Hepatocyte (in vitro differentiated cells): ENCODE measurements at regions not wholly inside any gene's neighbourhood (a gene's known extent, or its start where the extent isn't known, plus 50 kb on each side); places are given as distances from the start of the nearest gene placed in this dataset.

Experiments used
- DNase-seq: peaks from one replicate; pipeline ENCODE4 v3.0.0-alpha.2; 2016; ENCODE audit warnings: low spot score
- H2AFZ ChIP-seq: fragments of 200-600 bp; sonication (generic); 2 replicates; pipeline ENCODE4 v1.6.0; 2016; ENCODE audit warnings: antibody characterized with exemption, mild to moderate bottlenecking
- H3K27ac ChIP-seq: fragments of 200-600 bp; sonication (generic); 2 replicates; pipeline ENCODE4 v1.5.1; 2016; ENCODE audit warnings: mild to moderate bottlenecking
- H3K27me3 ChIP-seq: fragments of 200-600 bp; sonication (generic); 2 replicates; pipeline ENCODE4 v1.6.1; 2016
- H3K36me3 ChIP-seq: fragments of 200-600 bp; sonication (generic); replicated peaks from 2 replicates; pipeline ENCODE4 v1.5.1; 2016; ENCODE audit warnings: low read depth; ENCODE audit not compliant: insufficient read depth
- H3K4me1 ChIP-seq: fragments of 200-600 bp; sonication (generic); 2 replicates; pipeline ENCODE4 v1.5.1; 2016; ENCODE audit warnings: mild to moderate bottlenecking, moderate library complexity; ENCODE audit not compliant: insufficient read depth
- H3K4me2 ChIP-seq: fragments of 200-600 bp; sonication (generic); 2 replicates; pipeline ENCODE4 v1.6.0; 2016
- H3K4me3 ChIP-seq: fragments of 200-600 bp; sonication (generic); 2 replicates; pipeline ENCODE4 v1.5.1; 2016; ENCODE audit warnings: mild to moderate bottlenecking
- H3K79me2 ChIP-seq: fragments of 200-600 bp; sonication (generic); 2 replicates; pipeline ENCODE4 v1.6.0; 2017; ENCODE audit warnings: mild to moderate bottlenecking
- H3K9me2 ChIP-seq: fragments of 200-600 bp; sonication (generic); replicated peaks from 2 replicates; pipeline ENCODE4 v1.6.0; 2017; ENCODE audit warnings: mild to moderate bottlenecking; ENCODE audit not compliant: insufficient read depth
- H3K9me3 ChIP-seq: fragments of 200-600 bp; sonication (generic); 2 replicates; pipeline ENCODE4 v1.5.1; 2016; ENCODE audit warnings: low read depth, mild to moderate bottlenecking
- H4K20me1 ChIP-seq: fragments of 200-600 bp; sonication (generic); 2 replicates; pipeline ENCODE4 v1.6.0; 2016; ENCODE audit warnings: mild to moderate bottlenecking; ENCODE audit not compliant: insufficient read depth, poor library complexity, severe bottlenecking
- CTCF ChIP-seq: fragments of 200-600 bp; sonication (generic); IDR thresholded peaks from 2 replicates; pipeline ENCODE4 v1.5.1; 2016; ENCODE audit warnings: antibody characterized with exemption, mild to moderate bottlenecking; ENCODE audit not compliant: poor library complexity
- EZH2 ChIP-seq: fragments of 200-600 bp; sonication (generic); IDR thresholded peaks from 2 replicates; pipeline ENCODE4 v1.6.1; 2016; ENCODE audit warnings: antibody characterized with exemption, mild to moderate bottlenecking, borderline replicate concordance
- EZH2phosphoT487 ChIP-seq: fragments of 200-600 bp; sonication (generic); IDR thresholded peaks from one replicate; pipeline ENCODE4 v1.6.1; 2018; ENCODE audit warnings: antibody characterized with exemption, mild to moderate bottlenecking, low read depth, moderate library complexity; ENCODE audit not compliant: unreplicated experiment, severe bottlenecking
- WGBS: methylation state at CpG from one replicate; pipeline ENCODE4 v1.1.6; 2016; ENCODE audit warnings: low lambda C conversion rate; ENCODE audit errors: missing lambda C conversion rate; 5-methylcytosine and 5-hydroxymethylcytosine counted together

GRCh38 chr15:69941706-69942495, 155.8 kb downstream of the TLE3 start:
- Histone ChIP-seq H3K4me2 (no peak overlapping the region), H3K36me3 (no peaks in the 10 kb centered on the region), H3K27me3 (no peaks in the 10 kb centered on the region), H3K9me2 (no peaks in the 10 kb centered on the region), H3K4me1 (no peaks in the 10 kb centered on the region), H2AFZ (no peak overlapping the region), H3K79me2 (no peaks in the 10 kb centered on the region), H3K9me3 (no peaks in the 10 kb centered on the region), H4K20me1 (no peaks in the 10 kb centered on the region), H3K4me3 (no peak overlapping the region), H3K27ac (no peak overlapping the region)
- no peak for DNase-seq
- TF ChIP-seq EZH2phosphoT487 (no peak), CTCF (no peak), EZH2 (no peak)
- 95% methylated on average over 11 of the region's 11 CpGs for WGBS

- no peak overlapping the region for H2AFZ ChIP-seq
- H4K20me1 ChIP-seq = no peaks in the 10 kb centered on the region
- H3K4me1 ChIP-seq = no peaks in the 10 kb centered on the region
- no peaks in the 10 kb centered on the region for H3K79me2 ChIP-seq
- no peaks in the 10 kb centered on the region for H3K9me3 ChIP-seq
- 96% methylated on average over 1 of the region's 1 CpG for WGBS
- no peak for DNase-seq
- H3K4me3 ChIP-seq = no peak overlapping the region
- H3K36me3 ChIP-seq = no peaks in the 10 kb centered on the region
- H3K4me2 ChIP-seq = no peak overlapping the region
- no peaks in the 10 kb centered on the region for H3K27me3 ChIP-seq
- H3K27ac ChIP-seq = no peak overlapping the region
- TF ChIP-seq EZH2 (no peak), EZH2phosphoT487 (no peak), CTCF (no peak)
- no peaks in the 10 kb centered on the region for H3K9me2 ChIP-seq
Observed at GRCh38 chr15:69943637-69944036, 154.1 kb downstream of the TLE3 start.

GRCh38 chr15:69945729-69946128, 152.0 kb downstream of the TLE3 start:
- Histone ChIP-seq H3K79me2 (no peaks in the 10 kb centered on the region), H3K27ac (no peak overlapping the region), H3K4me1 (no peaks in the 10 kb centered on the region), H3K9me2 (no peaks in the 10 kb centered on the region), H4K20me1 (no peaks in the 10 kb centered on the region), H2AFZ (no peak overlapping the region), H3K36me3 (no peaks in the 10 kb centered on the region), H3K9me3 (no peaks in the 10 kb centered on the region), H3K4me3 (no peak overlapping the region), H3K4me2 (no peak overlapping the region), H3K27me3 (no peaks in the 10 kb centered on the region)
- TF ChIP-seq EZH2 (no peak), CTCF (no peak), EZH2phosphoT487 (no peak)
- DNase-seq = no peak
- 91% methylated on average over 2 of the region's 2 CpGs for WGBS

- 95% methylated on average over 4 of the region's 4 CpGs for WGBS
- H3K4me1 ChIP-seq = no peaks in the 10 kb centered on the region
- no peak overlapping the region for H3K4me3 ChIP-seq
- H3K27ac ChIP-seq = no peak overlapping the region
- H3K9me2 ChIP-seq = no peaks in the 10 kb centered on the region
- no peaks in the 10 kb centered on the region for H3K27me3 ChIP-seq
- H2AFZ ChIP-seq = no peak overlapping the region
- no peaks in the 10 kb centered on the region for H3K9me3 ChIP-seq
- no peak for DNase-seq
- no peaks in the 10 kb centered on the region for H3K36me3 ChIP-seq
- no peaks in the 10 kb centered on the region for H4K20me1 ChIP-seq
- no peak for TF ChIP-seq EZH2phosphoT487
- TF ChIP-seq CTCF = no peak
- no peak for TF ChIP-seq EZH2
- no peak overlapping the region for H3K4me2 ChIP-seq
- H3K79me2 ChIP-seq = no peaks in the 10 kb centered on the region
Observed at GRCh38 chr15:69946870-69947269, 150.8 kb downstream of the TLE3 start.
